ENCODE measurements at regions not wholly inside any gene's neighbourhood (a gene's known extent, or its start where the extent isn't known, plus 50 kb on each side); places are given as distances from the start of the nearest gene placed in this dataset.
"Not testable (repeated sequence)": the region's sequence is repeated elsewhere in the genome, so short reads cannot be mapped to it uniquely, and the experiment has no call there.

DNA sequence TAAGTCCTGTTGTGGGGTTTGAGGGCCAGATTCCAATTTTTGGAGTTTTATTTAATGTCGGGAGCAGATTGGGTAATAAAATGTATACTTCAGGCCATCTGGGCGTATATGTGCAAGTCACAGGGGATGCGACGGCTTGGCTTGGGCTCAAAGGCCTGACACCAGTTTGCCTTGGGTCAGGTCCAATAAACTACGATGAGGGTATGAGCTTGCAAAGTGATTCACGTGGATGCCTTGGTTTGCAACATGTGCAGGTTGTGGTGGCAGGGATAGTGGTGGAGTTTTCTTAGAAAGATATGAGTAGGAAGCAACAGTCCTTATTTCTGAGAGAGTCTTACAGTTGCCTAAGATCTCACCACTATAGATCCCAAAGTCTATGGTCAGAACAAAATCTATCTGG lies 157.0 kb upstream of the CDH11 start:
- FAIRE-seq (no peak), DNase-seq (ENCODE audit: insufficient read length, low spot score) (no peak)
- no peak for TF ChIP-seq POLR2A (IDR thresholded peaks at IDR 0.05; ENCODE audit: low read depth, low read length)

DNA sequence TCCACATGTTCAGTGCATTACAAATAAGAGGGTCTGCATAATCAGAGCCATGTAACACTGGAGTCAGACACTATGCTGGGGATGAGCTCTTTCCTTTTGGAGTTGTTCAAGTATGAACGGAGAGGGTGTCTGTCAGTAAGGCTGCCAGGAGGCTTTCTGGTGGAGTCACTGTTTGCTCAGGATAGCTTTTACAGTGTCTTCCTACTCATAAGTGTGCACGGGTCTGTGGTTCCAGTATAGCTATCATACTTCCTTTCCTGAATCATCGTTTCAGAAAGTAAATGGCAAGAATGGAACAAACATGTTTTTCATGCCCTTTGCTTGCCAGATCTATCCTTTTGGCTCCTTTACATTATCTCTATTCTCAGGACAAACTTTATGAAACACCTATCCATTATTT lies 152.7 kb upstream of the CDH11 start:
- TF ChIP-seq POLR2A (IDR thresholded peaks at IDR 0.05; ENCODE audit: low read depth, low read length): no peak
- FAIRE-seq: no peak
- no peak for DNase-seq (ENCODE audit: insufficient read length, low spot score)

DNA sequence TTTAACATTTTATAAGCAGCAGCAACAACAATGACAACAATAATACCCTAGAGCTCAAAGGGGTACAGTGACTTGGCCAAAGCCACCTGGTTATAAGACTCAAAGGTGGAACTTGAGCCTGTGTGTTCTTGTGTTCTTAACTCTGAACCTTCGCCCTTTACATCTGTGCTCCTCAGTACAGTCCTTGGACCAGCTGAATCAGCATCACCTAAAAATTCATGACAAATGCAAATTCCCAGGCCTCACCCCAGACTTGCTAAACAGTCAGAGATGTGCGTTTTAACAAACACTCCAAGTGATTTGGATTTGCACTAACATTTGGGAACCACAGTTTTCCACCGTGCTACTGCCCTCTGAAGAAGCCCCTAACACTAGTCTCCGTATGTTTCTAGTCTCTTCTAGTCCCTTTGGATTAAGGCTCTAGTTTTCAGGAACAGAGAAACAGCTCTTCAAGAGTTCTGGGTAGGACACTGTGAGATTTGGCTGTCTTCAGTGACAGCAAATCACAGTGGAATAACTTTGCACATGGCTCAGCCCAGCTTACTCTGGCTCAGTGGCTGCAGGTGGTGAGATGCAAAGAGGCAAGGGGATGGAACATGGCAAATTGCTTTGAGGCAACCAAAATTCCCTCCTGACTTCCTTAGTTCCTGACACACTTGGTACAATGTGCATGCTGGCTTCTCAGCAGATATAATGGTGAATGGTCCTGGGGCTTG lies 151.0 kb upstream of the CDH11 start:
- no peak for FAIRE-seq
- DNase-seq (ENCODE audit: insufficient read length, low spot score): no peak
- TF ChIP-seq POLR2A (IDR thresholded peaks at IDR 0.05; ENCODE audit: low read depth, low read length): no peak

DNA sequence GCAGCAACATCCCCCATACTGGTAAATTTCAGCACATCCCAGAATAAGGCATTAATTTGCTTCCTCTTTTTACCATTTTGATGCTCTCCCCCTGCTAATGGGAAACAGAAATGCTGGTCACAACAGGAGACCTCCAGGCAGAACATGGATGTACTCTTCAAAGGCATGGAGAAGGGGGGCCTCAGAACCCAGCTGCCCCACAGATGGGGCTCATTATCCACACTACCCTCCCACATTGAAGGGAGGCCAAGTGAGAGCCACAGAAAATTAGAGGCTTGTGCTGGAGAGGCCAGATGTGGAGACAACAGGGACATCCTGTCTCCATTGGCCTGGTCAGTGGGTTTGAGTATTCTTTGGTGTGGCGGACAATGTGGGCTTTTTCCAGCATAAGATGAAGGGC lies 150.1 kb upstream of the CDH11 start:
- DNase-seq (ENCODE audit: insufficient read length, low spot score) (no peak), FAIRE-seq (no peak)

DNA sequence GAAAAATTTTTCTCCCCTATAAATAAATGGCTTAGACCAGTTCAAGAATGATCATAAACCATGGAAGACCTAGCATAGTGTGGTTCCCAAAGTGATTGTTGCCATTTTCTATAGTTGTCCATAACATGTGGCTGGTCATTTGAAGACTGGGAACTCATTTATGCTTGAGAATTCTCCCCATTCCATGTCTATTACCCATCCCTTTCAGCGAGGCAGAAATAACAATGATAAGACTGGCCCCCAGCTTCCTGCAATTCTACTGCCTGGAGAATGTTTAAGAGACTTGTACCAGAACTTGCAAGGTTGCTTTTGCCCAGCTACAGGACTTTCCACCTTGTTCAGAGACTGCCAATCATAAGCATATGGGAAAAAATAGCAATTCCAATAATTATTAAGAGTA lies 146.5 kb upstream of the CDH11 start:
- no peak for FAIRE-seq
- DNase-seq (ENCODE audit: insufficient read length, low spot score): no peak
- no peak for TF ChIP-seq POLR2A (IDR thresholded peaks at IDR 0.05; ENCODE audit: low read depth, low read length)

More for the DNA sequence above, 150.1 kb upstream of the CDH11 start:
- no peak for TF ChIP-seq POLR2A (IDR thresholded peaks at IDR 0.05; ENCODE audit: low read depth, low read length)

DNA sequence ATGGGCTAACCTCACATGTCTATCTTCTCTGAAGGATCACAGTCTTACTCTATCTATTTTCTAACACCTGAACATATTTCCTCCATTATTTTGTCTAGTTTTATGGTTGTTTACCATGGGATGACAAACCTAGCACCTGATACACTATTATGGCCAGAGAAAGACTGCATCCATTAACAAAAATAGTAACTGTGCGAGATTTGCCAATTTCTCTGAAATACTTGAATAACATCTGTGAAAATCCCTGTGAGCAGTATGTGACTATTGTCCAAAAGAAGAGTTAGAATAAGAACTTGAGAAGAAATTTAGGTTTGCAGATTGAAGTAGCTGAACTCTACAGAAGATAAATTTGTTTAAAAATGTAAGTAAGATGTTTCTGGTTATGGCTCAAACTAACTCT lies 142.0 kb upstream of the CDH11 start:
- TF ChIP-seq POLR2A (IDR thresholded peaks at IDR 0.05; ENCODE audit: low read depth, low read length): no peak
- DNase-seq (ENCODE audit: insufficient read length, low spot score) (no peak), FAIRE-seq (no peak)

DNA sequence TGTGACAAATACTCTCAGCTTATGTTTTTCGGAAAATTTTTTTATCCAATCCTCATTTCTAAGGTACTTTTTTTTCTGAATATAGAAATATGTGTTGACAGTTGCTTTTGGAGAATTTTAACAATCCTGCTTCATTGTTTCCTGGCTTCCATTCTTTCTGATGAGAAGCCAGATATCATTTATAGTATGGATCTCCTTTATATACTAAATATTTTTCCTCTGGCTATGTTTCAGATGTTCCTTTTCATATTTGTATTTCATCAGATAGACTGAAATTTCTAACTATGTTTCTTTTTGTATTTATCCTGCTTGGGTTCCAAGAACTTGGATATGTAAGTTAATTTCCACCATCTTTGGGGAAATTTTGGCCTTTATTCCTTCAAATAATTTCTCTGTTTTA lies 138.9 kb upstream of the CDH11 start:
- FAIRE-seq: no peak
- TF ChIP-seq POLR2A (IDR thresholded peaks at IDR 0.05; ENCODE audit: low read depth, low read length): no peak
- DNase-seq (ENCODE audit: insufficient read length, low spot score): no peak

DNA sequence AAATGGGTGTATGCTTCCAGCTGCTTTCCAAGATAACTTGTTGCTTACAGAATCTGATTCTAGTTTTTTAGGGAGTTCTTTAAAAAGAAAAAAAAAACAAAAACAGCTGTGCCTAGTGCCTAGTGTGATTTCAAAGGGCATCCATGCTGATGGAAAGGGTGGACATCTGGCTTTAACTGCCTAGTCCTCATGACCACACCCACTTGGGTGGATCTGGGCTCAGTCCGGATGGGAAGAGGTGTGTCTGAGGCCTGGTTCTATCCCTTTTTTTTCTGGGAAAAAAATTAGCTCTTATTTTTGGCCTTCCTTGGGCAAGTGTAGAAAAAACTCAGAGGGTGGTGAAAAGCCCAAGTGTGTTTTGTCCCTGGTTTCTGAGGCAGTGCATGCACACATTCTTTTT lies 132.3 kb upstream of the CDH11 start:
- DNase-seq (ENCODE audit: insufficient read length, low spot score) (no peak), FAIRE-seq (no peak)
- TF ChIP-seq POLR2A (IDR thresholded peaks at IDR 0.05; ENCODE audit: low read depth, low read length): no peak

DNA sequence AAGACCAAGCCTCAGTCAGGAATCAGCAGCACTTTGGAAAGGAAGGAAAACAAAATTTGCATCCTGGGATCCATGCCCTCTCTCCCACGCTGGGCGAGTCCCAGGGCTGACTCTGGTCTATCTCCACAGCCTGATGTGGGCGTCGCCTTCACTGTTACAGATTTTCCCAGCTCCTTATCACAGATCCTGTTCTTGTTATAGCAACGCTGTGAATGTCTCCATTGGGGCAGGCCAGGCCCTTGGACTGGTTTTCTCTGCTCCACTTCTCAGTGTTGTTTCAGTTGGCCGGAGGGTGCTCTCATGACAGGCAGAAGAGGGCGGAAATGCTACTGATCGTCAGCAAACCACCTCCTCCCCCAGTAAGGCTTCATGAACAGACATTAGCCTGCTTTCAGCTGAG lies 127.9 kb upstream of the CDH11 start:
- FAIRE-seq (no peak), DNase-seq (ENCODE audit: insufficient read length, low spot score) (no peak)
- TF ChIP-seq POLR2A (IDR thresholded peaks at IDR 0.05; ENCODE audit: low read depth, low read length): no peak

DNA sequence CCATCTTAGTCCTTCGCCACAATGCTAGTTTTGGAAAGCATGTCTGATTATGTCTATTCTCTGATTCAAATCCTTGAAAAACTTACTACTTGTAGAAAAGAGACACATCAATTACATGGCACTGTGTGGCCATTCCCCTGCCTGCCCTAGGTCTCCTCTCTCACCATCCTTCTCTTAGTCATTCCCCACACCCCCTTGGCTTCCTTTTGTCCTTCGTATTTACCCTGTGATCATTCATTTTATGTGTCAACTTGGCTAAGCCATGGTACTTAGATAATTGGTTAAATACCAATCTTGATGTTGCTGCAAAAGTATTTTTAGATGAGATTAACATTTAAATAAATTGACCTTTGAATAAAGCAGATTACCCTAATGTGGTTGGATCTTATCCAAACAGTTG lies 122.9 kb upstream of the CDH11 start:
- no peak for FAIRE-seq
- no peak for DNase-seq (ENCODE audit: insufficient read length, low spot score)
- TF ChIP-seq POLR2A (IDR thresholded peaks at IDR 0.05; ENCODE audit: low read depth, low read length): no peak

DNA sequence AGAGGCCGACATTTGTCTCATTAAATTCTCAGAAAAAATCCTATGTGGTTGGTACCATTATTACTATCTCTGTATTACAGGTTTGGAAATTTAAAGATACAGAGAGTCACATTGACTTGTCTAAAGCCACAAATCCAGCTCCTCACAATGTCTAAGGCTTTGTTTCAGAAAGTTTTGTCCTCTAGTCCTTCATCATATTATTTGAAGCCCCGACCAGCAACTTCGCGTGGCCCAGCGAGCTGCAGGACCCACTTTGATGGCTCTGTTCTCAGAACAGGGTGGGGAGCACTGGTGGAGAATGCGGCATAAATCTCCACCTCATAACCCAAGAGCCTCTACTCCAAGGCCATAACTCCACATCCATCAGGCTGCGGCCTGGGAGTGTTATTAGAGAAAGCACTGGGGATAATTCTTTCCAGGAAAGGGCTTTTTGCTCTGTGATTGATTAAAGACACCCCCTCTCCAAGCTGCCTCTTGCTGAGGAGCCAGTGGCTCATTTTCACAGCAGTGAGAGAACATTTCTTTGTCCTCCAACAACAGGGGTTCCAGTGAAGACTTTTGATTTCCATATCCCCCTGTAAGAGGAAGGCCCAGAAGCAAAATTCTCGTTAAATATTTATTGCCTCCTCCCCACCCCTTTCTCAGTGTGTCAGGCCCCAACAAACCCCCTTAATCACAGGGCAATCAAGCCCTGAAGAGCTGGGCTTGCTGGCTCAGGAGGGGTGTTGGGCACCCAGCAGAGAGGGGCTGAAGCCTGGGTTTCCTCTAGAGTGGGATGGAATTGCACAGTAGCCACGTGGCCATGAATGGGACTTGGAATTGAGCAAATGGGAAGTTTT lies 113.7 kb upstream of the CDH11 start:
- no peak for FAIRE-seq
- DNase-seq (ENCODE audit: insufficient read length, low spot score): no peak
- TF ChIP-seq POLR2A (IDR thresholded peaks at IDR 0.05; ENCODE audit: low read depth, low read length): no peak

DNA sequence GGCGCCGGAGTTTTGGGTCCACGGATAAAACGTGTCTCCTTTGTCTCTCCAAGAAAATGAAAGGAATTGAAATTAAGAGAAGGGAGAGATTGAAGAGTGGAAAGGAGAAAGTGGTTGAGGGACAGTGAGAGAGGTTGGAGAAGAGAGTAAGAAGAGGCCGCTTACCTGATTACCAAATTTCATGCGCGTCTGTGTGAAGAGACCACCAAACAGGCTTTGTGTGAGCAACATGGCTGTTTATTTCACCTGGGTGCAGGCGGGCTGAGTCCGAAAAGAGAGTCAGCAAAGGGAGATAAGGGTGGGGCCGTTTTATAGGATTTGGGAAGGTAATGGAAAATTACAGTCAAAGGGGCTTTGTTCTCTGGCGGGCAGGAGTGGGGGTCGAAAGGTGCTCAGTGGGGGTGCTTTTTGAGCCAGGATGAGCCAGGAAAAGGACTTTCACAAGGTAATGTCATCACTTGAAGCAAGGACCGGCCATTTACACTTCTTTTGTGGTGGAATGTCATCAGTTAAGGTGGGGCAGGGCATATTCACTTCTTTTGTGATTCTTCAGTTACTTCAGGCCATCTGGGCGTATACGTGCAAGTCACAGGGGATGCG lies 113.0 kb upstream of the CDH11 start:
- not testable (repeated sequence) for DNase-seq (ENCODE audit: insufficient read length, low spot score); FAIRE-seq

DNA sequence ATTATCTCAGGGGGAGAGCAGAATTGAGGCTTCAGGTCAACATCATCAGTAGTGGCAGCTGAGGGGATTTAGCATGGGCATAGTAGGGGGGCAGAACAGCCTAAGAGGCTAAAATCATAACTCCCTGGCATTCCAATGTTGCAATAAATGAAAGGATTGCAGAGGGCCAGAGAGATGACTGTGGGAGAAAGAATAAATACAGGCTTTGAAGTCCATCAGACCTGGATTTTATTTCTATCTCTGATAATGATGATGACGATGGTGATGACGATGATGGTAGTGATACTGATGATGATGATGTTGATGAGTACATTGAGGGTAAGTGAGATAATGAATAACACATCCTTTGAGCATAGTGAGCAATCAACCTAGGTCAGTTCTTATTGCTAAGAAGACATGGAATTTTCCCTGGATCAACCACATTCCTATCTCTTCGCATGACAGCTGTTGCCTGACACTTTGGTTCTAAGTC lies 107.4 kb upstream of the CDH11 start:
- no peak for TF ChIP-seq POLR2A (IDR thresholded peaks at IDR 0.05; ENCODE audit: low read depth, low read length)
- DNase-seq (ENCODE audit: insufficient read length, low spot score) (no peak), FAIRE-seq (no peak)

DNA sequence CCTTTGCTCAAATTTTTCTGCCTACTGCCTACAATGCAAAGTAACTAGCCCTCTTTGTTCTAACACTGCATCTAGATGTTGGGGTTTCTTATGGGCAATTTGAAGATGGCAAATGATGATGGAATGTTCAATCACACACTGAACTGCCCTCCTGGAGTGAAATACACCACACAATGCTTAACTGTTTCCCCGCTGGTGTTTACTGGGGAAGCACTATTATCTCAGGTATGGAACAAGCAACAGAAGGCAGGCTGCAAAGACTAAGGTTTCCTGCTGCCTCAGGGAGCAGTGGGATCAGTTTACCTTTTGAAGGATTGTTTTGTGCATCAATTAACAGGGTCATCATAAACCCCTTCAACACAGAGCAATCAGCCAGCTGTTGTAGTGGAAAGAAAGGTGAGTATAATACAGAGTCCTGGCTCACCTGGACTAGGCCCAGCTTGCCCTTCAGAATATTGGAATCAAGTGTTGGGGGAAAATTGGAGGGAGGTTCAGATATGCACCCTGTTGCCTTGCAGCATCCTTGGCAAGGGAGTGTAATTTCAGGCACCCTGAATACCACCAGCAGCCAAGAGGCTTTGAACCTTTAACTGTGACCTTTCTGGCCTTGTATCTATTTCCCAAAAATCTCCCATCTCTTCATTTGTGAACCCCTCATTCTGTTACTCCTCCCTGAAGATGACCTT lies 105.4 kb upstream of the CDH11 start:
- FAIRE-seq (no peak), DNase-seq (ENCODE audit: insufficient read length, low spot score) (no peak)
- TF ChIP-seq POLR2A (IDR thresholded peaks at IDR 0.05; ENCODE audit: low read depth, low read length): no peak

All from H54 (cell line).